Keratinocyte (primary cell): ENCODE measurements at regions not wholly inside any gene's neighbourhood (a gene's known extent, or its start where the extent isn't known, plus 50 kb on each side); places are given as distances from the start of the nearest gene placed in this dataset.

Experiments
- EZH2 ChIP-seq: IDR thresholded peaks from one replicate; pipeline ENCODE4 v1.6.1; 2012; ENCODE audit warnings: inconsistent platforms, mild to moderate bottlenecking, low read length, moderate library complexity
- TF ChIP-seq, protein P1 (sequence below), 3 experiments: IDR thresholded peaks in 1 of 3; conservative IDR thresholded peaks in 1 of 3; optimal IDR thresholded peaks in 1 of 3; 2 replicates in 2 of 3; 3 replicates in 1 of 3; pipeline versions ENCODE3 to v1.5.1; 2011; ENCODE audit warnings: low read length in 3 of 3, mild to moderate bottlenecking in 3 of 3, moderate library complexity in 2 of 3, control low read depth in 1 of 3, inconsistent platforms in 1 of 3; ENCODE audit not compliant: insufficient read depth in 2 of 3; ENCODE audit errors: extremely low read depth in 1 of 3

- TF ChIP-seq, protein P1, sequence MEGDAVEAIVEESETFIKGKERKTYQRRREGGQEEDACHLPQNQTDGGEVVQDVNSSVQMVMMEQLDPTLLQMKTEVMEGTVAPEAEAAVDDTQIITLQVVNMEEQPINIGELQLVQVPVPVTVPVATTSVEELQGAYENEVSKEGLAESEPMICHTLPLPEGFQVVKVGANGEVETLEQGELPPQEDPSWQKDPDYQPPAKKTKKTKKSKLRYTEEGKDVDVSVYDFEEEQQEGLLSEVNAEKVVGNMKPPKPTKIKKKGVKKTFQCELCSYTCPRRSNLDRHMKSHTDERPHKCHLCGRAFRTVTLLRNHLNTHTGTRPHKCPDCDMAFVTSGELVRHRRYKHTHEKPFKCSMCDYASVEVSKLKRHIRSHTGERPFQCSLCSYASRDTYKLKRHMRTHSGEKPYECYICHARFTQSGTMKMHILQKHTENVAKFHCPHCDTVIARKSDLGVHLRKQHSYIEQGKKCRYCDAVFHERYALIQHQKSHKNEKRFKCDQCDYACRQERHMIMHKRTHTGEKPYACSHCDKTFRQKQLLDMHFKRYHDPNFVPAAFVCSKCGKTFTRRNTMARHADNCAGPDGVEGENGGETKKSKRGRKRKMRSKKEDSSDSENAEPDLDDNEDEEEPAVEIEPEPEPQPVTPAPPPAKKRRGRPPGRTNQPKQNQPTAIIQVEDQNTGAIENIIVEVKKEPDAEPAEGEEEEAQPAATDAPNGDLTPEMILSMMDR (optimal IDR thresholded peaks at IDR 0.05 in 1 of 3, IDR thresholded peaks at IDR 0.05 in 1 of 3, conservative IDR thresholded peaks at IDR 0.05 in 1 of 3; ENCODE audit: extremely low read depth in 1 of 3, insufficient read depth in 2 of 3, low read length in 3 of 3) = no peak
- no peak for TF ChIP-seq EZH2
Measured at GRCh38 chr20:52817511-52817910, 154.6 kb upstream of the TSHZ2 start.
